CD4-positive, CD25-positive, alpha-beta regulatory T cell (primary cell): ENCODE measurements at regions not wholly inside any gene's neighbourhood (a gene's known extent, or its start where the extent isn't known, plus 50 kb on each side); places are given as distances from the start of the nearest gene placed in this dataset.

ENCODE experiments used
- ATAC-seq, 2 donors: fragments of 150-1000 bp; cut with Tn5 transposase; one replicate each; pipeline ENCODE4 v1.10.0; 2021; ENCODE audit warnings: low read depth in 2 of 2, moderate number of reproducible peaks in 2 of 2, moderate library complexity in 1 of 2
- DNase-seq, 3 donors: peaks; one replicate each; pipeline versions ENCODE4 v3.0.0 to v3.0.0-alpha.2; 2012 to 2022; ENCODE audit warnings: mixed read lengths in 1 of 3
- H3K27ac ChIP-seq: one replicate; pipeline ENCODE4 v1.7.0; 2013; ENCODE audit warnings: mild to moderate bottlenecking, low read length; ENCODE audit not compliant: insufficient read depth, poor library complexity, severe bottlenecking
- H3K27me3 ChIP-seq: one replicate; pipeline ENCODE4 v1.7.0; 2013; ENCODE audit warnings: low read length; ENCODE audit not compliant: control insufficient read depth, insufficient read depth
- H3K36me3 ChIP-seq: one replicate; pipeline ENCODE4 v1.7.0; 2013; ENCODE audit warnings: mild to moderate bottlenecking, low read length, moderate library complexity; ENCODE audit not compliant: control insufficient read depth, insufficient read depth
- H3K4me1 ChIP-seq: 2 replicates; pipeline ENCODE4 v1.7.0; 2013; ENCODE audit warnings: mild to moderate bottlenecking, low read length; ENCODE audit not compliant: insufficient read depth, control insufficient read depth, poor library complexity, severe bottlenecking
- H3K4me3 ChIP-seq: one replicate; pipeline ENCODE4 v1.7.0; 2013; ENCODE audit warnings: low read depth, mild to moderate bottlenecking, low read length, moderate library complexity
- H3K9me3 ChIP-seq, 2 experiments: 1 replicate in 1 of 2; 2 replicates in 1 of 2; pipeline ENCODE4 v1.7.0; 2013; ENCODE audit warnings: low read length in 2 of 2, mild to moderate bottlenecking in 1 of 2, moderate library complexity in 1 of 2; ENCODE audit not compliant: control insufficient read depth in 2 of 2
- H3K27ac Mint-ChIP-seq, 3 donors: one replicate each; pipeline ENCODE4 v1.8.0; 2020 to 2022; ENCODE audit warnings: mild to moderate bottlenecking in 3 of 3, mixed read lengths in 3 of 3, moderate library complexity in 2 of 3
- H3K27me3 Mint-ChIP-seq: one replicate; pipeline ENCODE4 v1.8.0; 2022; ENCODE audit warnings: mild to moderate bottlenecking, mixed read lengths
- H3K36me3 Mint-ChIP-seq: one replicate; pipeline ENCODE4 v1.8.0; 2020; ENCODE audit warnings: mixed read lengths
- H3K4me1 Mint-ChIP-seq, 4 donors: one replicate each; pipeline ENCODE4 v1.8.0; 2020 to 2022; ENCODE audit warnings: mixed read lengths in 4 of 4, mild to moderate bottlenecking in 1 of 4
- H3K4me3 Mint-ChIP-seq, 4 donors: one replicate each; pipeline ENCODE4 v1.8.0; 2020 to 2022; ENCODE audit warnings: mild to moderate bottlenecking in 4 of 4, mixed read lengths in 4 of 4, moderate library complexity in 3 of 4
- H3K9me3 Mint-ChIP-seq, 7 donors: one replicate each; pipeline ENCODE4 v1.8.0; 2020 to 2022; ENCODE audit warnings: mixed read lengths in 7 of 7, mild to moderate bottlenecking in 3 of 7, moderate library complexity in 2 of 7

DNA sequence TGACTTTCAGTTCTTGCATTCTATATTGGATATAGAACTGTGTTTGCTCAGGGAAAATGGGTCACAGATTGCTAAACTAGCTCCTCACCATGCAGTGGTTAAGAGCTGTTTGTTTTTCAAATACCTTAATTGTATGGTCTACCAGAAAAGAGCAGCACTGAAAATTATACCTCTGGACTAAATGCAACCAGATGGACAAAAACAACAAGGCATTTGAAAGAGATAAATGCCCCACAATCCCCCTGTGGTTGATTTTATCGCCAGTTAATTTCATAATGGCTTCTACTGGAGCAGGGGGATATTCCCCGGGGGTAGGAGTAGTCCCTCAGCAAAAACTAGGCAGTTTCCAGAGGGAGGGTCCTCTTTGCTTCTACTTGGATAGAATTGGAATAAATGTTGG lies 267.9 kb upstream of the TNP1 start:
- Mint-ChIP-seq H3K4me1 (no peaks in the 10 kb centered on the region), H3K27me3 (no peaks in the 10 kb centered on the region)
- no peak for ATAC-seq

DNA sequence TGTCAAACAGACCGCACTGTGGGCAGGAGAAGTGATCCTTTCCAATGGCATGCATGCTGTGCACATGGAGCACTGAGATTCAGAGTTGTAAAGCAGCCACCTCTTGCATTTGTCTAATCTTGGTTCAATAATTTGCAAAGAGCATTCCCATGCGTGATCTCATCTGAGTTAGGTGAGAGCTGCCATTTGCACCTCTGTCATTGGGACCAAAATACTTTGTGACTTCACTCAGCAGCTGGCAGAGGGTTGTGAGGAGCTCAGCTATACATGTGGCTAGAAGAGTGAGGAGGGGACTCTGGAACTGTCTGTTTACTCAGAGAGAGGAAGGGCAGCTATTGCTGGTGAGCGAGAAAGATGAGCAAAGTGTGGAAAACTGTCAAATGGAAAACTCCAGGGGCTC lies 265.1 kb upstream of the TNP1 start:
- ATAC-seq (no peak), DNase-seq (no peak)
- H3K9me3 ChIP-seq: no peaks in the 10 kb centered on the region
- Mint-ChIP-seq H3K36me3 (no peaks in the 10 kb centered on the region), H3K4me1 (no peaks in the 10 kb centered on the region), H3K4me3 (no peak overlapping the region), H3K27me3 (no peaks in the 10 kb centered on the region), H3K27ac (no peak overlapping the region), H3K9me3 (peaks cover 0 to 3% (median 0%) of the 10 kb centered on the region in 7 donors)
- H3K36me3 ChIP-seq: no peaks in the 10 kb centered on the region
- no peak overlapping the region for H3K27ac ChIP-seq
- H3K4me1 ChIP-seq: no peaks in the 10 kb centered on the region
- H3K27me3 ChIP-seq: no peaks in the 10 kb centered on the region
- no peak overlapping the region for H3K4me3 ChIP-seq

More for the DNA sequence above, 267.9 kb upstream of the TNP1 start:
- Histone ChIP-seq H3K9me3 (no peaks in the 10 kb centered on the region), H3K4me3 (no peak overlapping the region), H3K27ac (no peak overlapping the region), H3K27me3 (no peaks in the 10 kb centered on the region), H3K36me3 (no peaks in the 10 kb centered on the region), H3K4me1 (no peaks in the 10 kb centered on the region)
- no peak for DNase-seq
- no peak overlapping the region for H3K27ac Mint-ChIP-seq
- peaks cover 0 to 3% (median 0%) of the 10 kb centered on the region in 7 donors for H3K9me3 Mint-ChIP-seq
- no peaks in the 10 kb centered on the region for H3K36me3 Mint-ChIP-seq
- H3K4me3 Mint-ChIP-seq: no peak overlapping the region

DNA sequence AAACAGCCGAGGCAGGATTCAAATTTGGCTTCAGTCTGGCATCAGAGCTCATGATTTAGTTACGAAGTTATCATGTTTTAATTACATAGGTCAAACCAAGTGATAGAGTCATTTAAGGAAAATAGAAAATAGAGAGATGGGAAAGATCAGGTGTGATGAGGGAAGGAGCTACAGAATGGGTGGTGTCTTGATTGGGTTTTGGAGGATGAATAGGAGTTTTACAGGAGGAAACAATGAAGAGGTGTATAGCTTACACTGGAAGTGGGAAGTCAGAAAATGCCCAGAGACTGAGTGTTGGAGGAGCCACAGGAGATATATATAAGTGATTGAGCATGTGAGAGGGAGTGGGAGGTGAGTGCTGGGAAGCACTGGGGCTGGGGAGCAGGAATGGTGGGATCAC lies 264.2 kb upstream of the TNP1 start:
- Mint-ChIP-seq H3K36me3 (no peaks in the 10 kb centered on the region), H3K4me3 (no peak overlapping the region), H3K9me3 (peaks cover 0 to 3% (median 0%) of the 10 kb centered on the region in 7 donors), H3K27ac (no peak overlapping the region), H3K27me3 (no peaks in the 10 kb centered on the region), H3K4me1 (no peaks in the 10 kb centered on the region)
- no peaks in the 10 kb centered on the region for H3K36me3 ChIP-seq
- no peak for DNase-seq
- H3K4me3 ChIP-seq: no peak overlapping the region
- no peaks in the 10 kb centered on the region for H3K9me3 ChIP-seq
- H3K27me3 ChIP-seq: no peaks in the 10 kb centered on the region
- no peak overlapping the region for H3K27ac ChIP-seq
- no peaks in the 10 kb centered on the region for H3K4me1 ChIP-seq
- no peak for ATAC-seq

DNA sequence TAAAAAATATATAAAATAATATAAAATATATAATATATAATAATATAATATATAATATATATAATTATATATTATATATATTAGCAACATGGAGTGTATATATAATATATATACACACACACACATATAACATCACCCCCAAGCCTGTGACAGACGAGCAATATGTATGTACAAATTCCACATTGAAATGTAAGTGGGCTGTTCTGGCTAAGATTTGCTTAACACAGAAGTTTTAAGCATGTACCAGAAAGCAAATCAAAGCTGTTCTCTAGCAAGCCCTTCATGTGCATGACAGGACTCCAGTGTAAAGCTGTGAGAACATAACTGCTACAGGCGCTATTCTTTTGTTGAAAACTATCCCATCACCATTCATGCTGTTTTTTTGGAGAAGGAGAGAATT lies 261.7 kb upstream of the TNP1 start:
- H3K27ac ChIP-seq: no peak overlapping the region
- no peaks in the 10 kb centered on the region for H3K27me3 ChIP-seq
- Mint-ChIP-seq H3K4me1 (no peaks in the 10 kb centered on the region), H3K36me3 (no peaks in the 10 kb centered on the region), H3K9me3 (peaks cover 0 to 3% (median 0%) of the 10 kb centered on the region in 7 donors), H3K4me3 (no peak overlapping the region), H3K27me3 (no peaks in the 10 kb centered on the region), H3K27ac (no peak overlapping the region)
- no peaks in the 10 kb centered on the region for H3K36me3 ChIP-seq
- no peak for DNase-seq
- H3K4me1 ChIP-seq: no peaks in the 10 kb centered on the region
- no peak overlapping the region for H3K4me3 ChIP-seq
- no peak for ATAC-seq
- H3K9me3 ChIP-seq: no peaks in the 10 kb centered on the region

DNA sequence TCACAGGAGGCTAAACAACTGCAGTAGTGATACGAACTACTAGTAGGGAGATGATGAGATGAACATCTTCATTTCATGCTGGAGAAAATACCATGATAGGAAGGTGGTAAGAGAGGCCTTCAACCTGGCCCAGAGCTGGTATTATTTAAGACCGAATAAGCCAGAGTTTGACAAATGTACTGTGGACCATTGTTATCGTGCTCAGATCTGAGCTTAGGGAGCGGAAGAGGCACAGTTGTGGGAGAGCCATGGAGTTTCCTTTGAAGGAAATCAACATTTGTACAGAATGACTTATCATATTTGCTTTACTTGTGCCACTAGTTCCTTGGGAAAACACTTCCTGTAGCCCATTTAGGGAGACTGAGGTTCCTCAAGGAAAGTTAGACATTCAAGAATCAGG lies 260.6 kb upstream of the TNP1 start:
- H3K27ac ChIP-seq: no peak overlapping the region
- DNase-seq (peak in 1 of 3 donors; percentile 5), ATAC-seq (no peak)
- no peaks in the 10 kb centered on the region for H3K4me1 Mint-ChIP-seq
- H3K27me3 Mint-ChIP-seq: no peaks in the 10 kb centered on the region
- no peaks in the 10 kb centered on the region for H3K27me3 ChIP-seq
- no peaks in the 10 kb centered on the region for H3K4me1 ChIP-seq
- no peaks in the 10 kb centered on the region for H3K9me3 ChIP-seq
- no peaks in the 10 kb centered on the region for H3K36me3 ChIP-seq
- H3K4me3 ChIP-seq: no peak overlapping the region
- H3K9me3 Mint-ChIP-seq: peaks cover 0 to 3% (median 0%) of the 10 kb centered on the region in 7 donors
- no peak overlapping the region for H3K27ac Mint-ChIP-seq
- H3K36me3 Mint-ChIP-seq: no peaks in the 10 kb centered on the region
- H3K4me3 Mint-ChIP-seq: no peak overlapping the region

DNA sequence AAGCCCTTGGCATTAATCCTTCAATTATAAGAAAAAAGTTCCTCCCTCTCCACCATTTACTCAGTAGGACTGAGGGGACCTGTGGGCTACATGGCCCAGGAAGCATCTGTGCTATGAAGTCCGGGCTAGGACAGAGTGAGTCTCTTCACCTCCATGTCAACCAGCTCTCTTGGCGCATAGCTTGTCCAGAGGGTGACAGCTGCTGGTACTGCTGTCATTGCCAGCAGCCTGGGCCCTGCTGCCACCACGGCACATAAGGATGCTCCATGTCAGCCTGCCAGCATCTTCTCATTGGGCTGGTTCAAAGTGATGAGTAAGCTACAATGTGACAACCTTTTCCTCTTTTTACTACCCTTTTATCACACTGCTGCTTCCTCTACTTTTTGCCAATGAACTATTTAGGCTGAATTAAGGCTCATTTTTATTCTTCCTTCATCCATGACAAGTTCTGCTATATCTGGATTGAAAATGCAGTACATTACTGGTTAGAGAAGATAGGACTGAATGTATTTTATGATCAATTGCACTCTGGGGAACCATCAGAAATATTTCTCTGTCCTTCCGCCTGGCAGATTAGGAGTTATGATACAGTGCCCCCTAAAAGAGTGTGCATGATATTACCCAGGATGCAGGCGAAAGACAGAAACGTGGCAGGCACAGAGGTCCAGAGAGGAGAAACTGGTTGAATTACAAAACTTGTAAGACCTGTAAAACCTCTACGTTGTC lies 258.9 kb upstream of the TNP1 start:
- Histone ChIP-seq H3K4me1 (no peaks in the 10 kb centered on the region), H3K36me3 (no peaks in the 10 kb centered on the region), H3K9me3 (no peaks in the 10 kb centered on the region), H3K27me3 (no peaks in the 10 kb centered on the region), H3K27ac (no peak overlapping the region), H3K4me3 (no peak overlapping the region)
- H3K27me3 Mint-ChIP-seq: no peaks in the 10 kb centered on the region
- H3K4me1 Mint-ChIP-seq: no peaks in the 10 kb centered on the region
- no peaks in the 10 kb centered on the region for H3K36me3 Mint-ChIP-seq
- H3K9me3 Mint-ChIP-seq: peaks cover 0 to 3% (median 0%) of the 10 kb centered on the region in 7 donors
- ATAC-seq (no peak), DNase-seq (no peak)
- H3K27ac Mint-ChIP-seq: peak overlapping the region in 1 of 3 donors; percentile 76
- no peak overlapping the region for H3K4me3 Mint-ChIP-seq

DNA sequence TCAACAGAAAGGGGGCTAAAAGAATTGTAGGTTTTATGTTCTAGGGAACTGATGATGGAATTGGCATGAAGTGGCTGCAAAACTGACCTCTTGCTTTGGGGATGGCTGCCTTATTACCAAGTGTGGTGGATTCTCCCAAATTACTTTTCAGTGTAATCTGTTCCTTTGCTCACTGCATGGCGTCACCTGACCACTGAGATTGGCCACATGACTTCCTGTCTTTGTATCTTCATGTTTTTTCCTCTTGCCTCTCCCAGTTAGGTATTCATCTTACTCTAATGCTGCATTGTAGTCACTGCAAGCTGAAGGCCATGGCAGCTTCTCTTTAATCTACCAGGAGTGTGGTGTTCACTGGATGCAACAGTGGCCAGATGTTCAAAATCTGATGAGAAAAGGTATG lies 257.7 kb upstream of the TNP1 start:
- Histone ChIP-seq H3K9me3 (no peaks in the 10 kb centered on the region), H3K27ac (no peak overlapping the region), H3K4me1 (no peaks in the 10 kb centered on the region), H3K36me3 (no peaks in the 10 kb centered on the region), H3K27me3 (no peaks in the 10 kb centered on the region), H3K4me3 (no peak overlapping the region)
- no peaks in the 10 kb centered on the region for H3K27me3 Mint-ChIP-seq
- no peaks in the 10 kb centered on the region for H3K4me1 Mint-ChIP-seq
- ATAC-seq (no peak), DNase-seq (no peak)
- H3K9me3 Mint-ChIP-seq: peaks cover 0 to 3% (median 0%) of the 10 kb centered on the region in 7 donors
- no peak overlapping the region for H3K4me3 Mint-ChIP-seq
- H3K36me3 Mint-ChIP-seq: no peaks in the 10 kb centered on the region
- H3K27ac Mint-ChIP-seq: no peak overlapping the region

DNA sequence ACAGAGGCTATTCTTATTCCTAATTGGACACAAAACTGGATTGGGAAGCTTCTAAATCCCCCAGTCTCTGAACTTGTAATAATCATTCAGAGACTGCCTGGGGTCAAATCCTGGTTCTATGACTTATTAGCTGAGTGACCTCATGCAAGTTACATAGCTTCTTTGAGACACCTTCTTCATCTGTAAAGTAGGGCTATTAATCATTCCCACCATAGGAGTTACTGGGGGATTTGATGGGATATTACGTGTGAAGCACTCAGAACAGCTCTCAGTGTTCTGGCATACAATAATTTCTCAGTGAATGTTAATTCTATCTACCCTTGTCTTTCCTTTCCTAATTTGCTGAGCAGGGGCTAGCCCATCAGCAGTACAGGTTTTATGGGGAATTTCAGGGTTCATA lies 256.7 kb upstream of the TNP1 start:
- H3K4me3 ChIP-seq: no peak overlapping the region
- DNase-seq: no peak
- peaks cover 0 to 3% (median 0%) of the 10 kb centered on the region in 7 donors for H3K9me3 Mint-ChIP-seq
- no peaks in the 10 kb centered on the region for H3K36me3 ChIP-seq
- no peak overlapping the region for H3K27ac ChIP-seq
- no peaks in the 10 kb centered on the region for H3K27me3 ChIP-seq
- no peaks in the 10 kb centered on the region for H3K36me3 Mint-ChIP-seq
- H3K4me1 Mint-ChIP-seq: no peaks in the 10 kb centered on the region
- no peak for ATAC-seq
- no peaks in the 10 kb centered on the region for H3K9me3 ChIP-seq
- H3K27ac Mint-ChIP-seq: peak overlapping the region in 1 of 3 donors; percentile 26
- no peaks in the 10 kb centered on the region for H3K27me3 Mint-ChIP-seq
- H3K4me1 ChIP-seq: no peaks in the 10 kb centered on the region
- no peak overlapping the region for H3K4me3 Mint-ChIP-seq
